ENCODE measurements at regions not wholly inside any gene's neighbourhood (a gene's known extent, or its start where the extent isn't known, plus 50 kb on each side); places are given as distances from the start of the nearest gene placed in this dataset.

DNA sequence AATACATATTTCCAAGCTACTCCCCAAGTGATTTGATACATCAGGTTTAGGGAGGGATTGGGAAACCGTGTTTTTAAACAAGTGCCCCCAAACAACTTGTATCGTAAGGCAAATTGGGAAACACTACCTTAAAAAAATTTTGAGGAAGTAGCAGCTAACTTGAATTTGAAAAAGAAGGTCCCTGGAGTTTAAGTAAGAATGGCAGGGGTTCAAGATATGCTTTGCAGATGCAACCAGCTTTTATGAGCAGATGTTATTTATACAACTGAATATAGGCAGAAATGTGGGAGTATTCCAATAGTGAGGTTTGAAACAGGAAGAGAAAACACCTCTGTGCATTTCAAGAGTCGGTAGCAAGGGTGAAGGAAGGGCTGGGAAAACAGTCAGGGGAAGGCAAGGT lies 139.6 kb downstream of the IL20RB start:
- H3K4me3 Mint-ChIP-seq: no peak overlapping the region
- no peaks in the 10 kb centered on the region for H3K36me3 Mint-ChIP-seq (ENCODE audit: low read depth)
- H3K9me3 Mint-ChIP-seq: no peaks in the 10 kb centered on the region
- peaks cover 8% of the 10 kb centered on the region for H3K27me3 Mint-ChIP-seq (ENCODE audit: insufficient read depth)
- DNase-seq: no peak
- H3K27ac Mint-ChIP-seq: no peak overlapping the region
- H3K4me1 Mint-ChIP-seq (ENCODE audit: low read depth): no peaks in the 10 kb centered on the region
- TF ChIP-seq, protein P1, sequence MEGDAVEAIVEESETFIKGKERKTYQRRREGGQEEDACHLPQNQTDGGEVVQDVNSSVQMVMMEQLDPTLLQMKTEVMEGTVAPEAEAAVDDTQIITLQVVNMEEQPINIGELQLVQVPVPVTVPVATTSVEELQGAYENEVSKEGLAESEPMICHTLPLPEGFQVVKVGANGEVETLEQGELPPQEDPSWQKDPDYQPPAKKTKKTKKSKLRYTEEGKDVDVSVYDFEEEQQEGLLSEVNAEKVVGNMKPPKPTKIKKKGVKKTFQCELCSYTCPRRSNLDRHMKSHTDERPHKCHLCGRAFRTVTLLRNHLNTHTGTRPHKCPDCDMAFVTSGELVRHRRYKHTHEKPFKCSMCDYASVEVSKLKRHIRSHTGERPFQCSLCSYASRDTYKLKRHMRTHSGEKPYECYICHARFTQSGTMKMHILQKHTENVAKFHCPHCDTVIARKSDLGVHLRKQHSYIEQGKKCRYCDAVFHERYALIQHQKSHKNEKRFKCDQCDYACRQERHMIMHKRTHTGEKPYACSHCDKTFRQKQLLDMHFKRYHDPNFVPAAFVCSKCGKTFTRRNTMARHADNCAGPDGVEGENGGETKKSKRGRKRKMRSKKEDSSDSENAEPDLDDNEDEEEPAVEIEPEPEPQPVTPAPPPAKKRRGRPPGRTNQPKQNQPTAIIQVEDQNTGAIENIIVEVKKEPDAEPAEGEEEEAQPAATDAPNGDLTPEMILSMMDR (IDR thresholded peaks at IDR 0.05): no peak

DNA sequence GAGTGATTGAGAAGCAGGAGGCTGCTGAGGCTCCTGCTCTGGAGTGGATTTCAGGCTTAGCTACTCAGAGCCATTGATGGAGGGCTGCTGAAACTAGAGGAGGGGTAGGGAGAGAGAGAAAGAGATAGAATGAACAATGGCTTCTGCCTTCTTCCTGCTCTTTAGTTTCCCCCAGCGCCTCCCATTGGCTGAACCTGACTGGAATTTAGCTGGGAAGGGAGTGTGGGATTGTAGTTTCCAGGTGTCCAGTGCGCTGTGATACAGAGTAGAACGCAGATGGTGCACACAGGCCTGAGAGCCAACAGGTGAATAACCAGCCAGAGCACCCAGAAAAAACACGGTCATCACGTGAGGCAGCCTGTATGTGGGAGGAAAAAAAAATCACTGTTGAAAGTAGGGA lies 140.1 kb downstream of the IL20RB start:
- H3K4me3 Mint-ChIP-seq: no peak overlapping the region
- H3K27me3 Mint-ChIP-seq (ENCODE audit: insufficient read depth): peaks cover 8% of the 10 kb centered on the region
- H3K4me1 Mint-ChIP-seq (ENCODE audit: low read depth): no peaks in the 10 kb centered on the region
- TF ChIP-seq, protein P1 (IDR thresholded peaks at IDR 0.05): no peak
- no peak overlapping the region for H3K27ac Mint-ChIP-seq
- no peaks in the 10 kb centered on the region for H3K36me3 Mint-ChIP-seq (ENCODE audit: low read depth)
- H3K9me3 Mint-ChIP-seq: no peaks in the 10 kb centered on the region
- no peak for DNase-seq

DNA sequence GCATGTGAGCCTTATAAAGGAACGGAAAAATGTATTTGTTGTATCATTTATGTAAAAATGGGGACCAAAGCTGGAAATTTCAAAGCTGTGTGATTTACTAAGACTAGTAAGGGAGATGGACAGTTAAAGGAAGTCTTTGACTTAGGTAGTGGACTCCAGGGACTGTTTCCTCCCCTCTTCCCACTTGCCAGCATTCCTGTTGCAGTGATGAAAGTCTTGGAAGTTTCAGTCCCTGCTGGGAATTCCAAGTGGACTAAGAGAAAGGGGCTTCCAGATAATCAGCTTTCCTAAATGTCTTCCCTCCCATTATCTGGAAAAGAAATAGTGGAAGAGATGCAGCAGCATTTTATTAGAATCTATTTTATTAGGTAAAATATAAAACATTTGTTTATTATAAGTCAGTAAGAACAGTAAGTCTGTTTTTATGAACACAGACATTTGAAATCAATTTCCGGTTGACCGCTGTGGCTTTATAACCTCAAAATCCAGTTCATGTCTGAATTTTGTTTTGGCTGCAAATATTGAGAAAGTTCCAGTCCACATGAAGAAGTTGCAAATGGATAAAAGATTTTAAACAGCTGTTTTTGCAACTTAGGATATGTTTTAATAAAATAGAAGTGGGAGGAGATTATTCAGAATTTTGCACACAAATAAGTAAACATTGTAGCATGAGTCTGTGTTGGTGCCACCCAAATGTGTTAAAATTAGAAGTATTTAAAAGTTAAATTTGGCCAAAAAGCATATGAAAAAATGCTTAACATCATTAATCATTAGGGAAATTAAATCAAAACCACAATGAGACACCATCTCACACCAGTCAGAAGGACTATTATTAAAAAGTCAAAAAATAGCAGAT lies 141.8 kb downstream of the IL20RB start:
- Mint-ChIP-seq H3K4me3 (no peak overlapping the region), H3K9me3 (no peaks in the 10 kb centered on the region), H3K36me3 (ENCODE audit: low read depth) (no peaks in the 10 kb centered on the region), H3K4me1 (ENCODE audit: low read depth) (no peaks in the 10 kb centered on the region), H3K27ac (no peak overlapping the region), H3K27me3 (ENCODE audit: insufficient read depth) (peaks cover 8% of the 10 kb centered on the region)
- TF ChIP-seq, protein P1 (IDR thresholded peaks at IDR 0.05): no peak
- DNase-seq: no peak

DNA sequence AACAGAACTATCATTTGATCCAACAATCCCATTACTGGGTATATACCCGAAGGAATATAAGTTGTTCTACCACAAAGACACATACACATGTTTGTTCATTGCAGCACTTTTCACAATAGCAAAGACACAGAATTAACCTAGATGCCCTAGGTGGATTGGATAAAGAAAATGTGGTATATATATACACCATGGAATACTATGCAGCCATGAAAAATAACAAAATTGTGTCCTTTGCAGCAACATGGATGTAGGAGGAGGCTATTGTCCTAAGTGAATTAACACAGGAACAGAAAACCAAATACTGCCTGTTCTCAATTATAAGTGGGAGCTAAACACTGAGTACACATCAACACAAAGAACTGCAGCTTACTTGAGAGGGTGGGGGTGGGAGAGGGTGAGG lies 142.5 kb downstream of the IL20RB start:
- H3K27ac Mint-ChIP-seq: no peak overlapping the region
- H3K27me3 Mint-ChIP-seq (ENCODE audit: insufficient read depth): peaks cover 8% of the 10 kb centered on the region
- H3K36me3 Mint-ChIP-seq (ENCODE audit: low read depth): no peaks in the 10 kb centered on the region
- DNase-seq: no peak
- no peak overlapping the region for H3K4me3 Mint-ChIP-seq
- no peaks in the 10 kb centered on the region for H3K4me1 Mint-ChIP-seq (ENCODE audit: low read depth)
- TF ChIP-seq, protein P1 (IDR thresholded peaks at IDR 0.05): no peak
- no peaks in the 10 kb centered on the region for H3K9me3 Mint-ChIP-seq

DNA sequence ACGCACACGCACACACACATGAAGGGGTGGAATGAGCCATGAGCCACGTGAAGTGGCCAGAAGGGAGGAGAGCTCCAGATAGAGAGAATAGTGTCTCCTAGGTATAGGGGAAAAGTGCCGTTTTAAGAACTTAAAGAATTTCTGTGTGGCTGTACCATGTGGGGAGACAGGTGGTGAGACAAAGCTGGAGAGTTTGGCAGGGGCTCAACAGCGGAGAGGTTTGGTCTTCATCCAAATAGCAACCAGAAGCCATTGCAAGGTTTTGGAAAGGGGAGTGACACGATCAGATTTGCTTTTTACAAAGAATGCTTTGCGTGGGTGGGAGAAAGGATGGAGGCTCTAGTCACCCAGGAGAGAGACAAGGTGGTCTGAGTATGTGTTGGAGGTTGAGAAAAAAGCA lies 146.0 kb downstream of the IL20RB start:
- Mint-ChIP-seq H3K4me3 (no peak overlapping the region), H3K9me3 (no peaks in the 10 kb centered on the region), H3K27ac (no peak overlapping the region), H3K27me3 (ENCODE audit: insufficient read depth) (peaks cover 6% of the 10 kb centered on the region), H3K36me3 (ENCODE audit: low read depth) (no peaks in the 10 kb centered on the region), H3K4me1 (ENCODE audit: low read depth) (no peaks in the 10 kb centered on the region)
- TF ChIP-seq, protein P1 (IDR thresholded peaks at IDR 0.05): no peak
- DNase-seq: no peak

All from HFFc6 (cell line).